ENCODE measurements at regions not wholly inside any gene's neighbourhood (a gene's known extent, or its start where the extent isn't known, plus 50 kb on each side); places are given as distances from the start of the nearest gene placed in this dataset.

- no peak for DNase-seq (ENCODE audit: low read depth)
- no peak overlapping the region for H3K4me3 ChIP-seq (ENCODE audit: low read length)
- TF ChIP-seq CTCF (conservative IDR thresholded peaks at IDR 0.05; ENCODE audit: low read length): no peak
These were observed 297.3 kb downstream of the ABCC12 start for GRCh38 chr16:47858333-47858982.

- DNase-seq (ENCODE audit: low read depth): no peak
- TF ChIP-seq CTCF (conservative IDR thresholded peaks at IDR 0.05; ENCODE audit: low read length): no peak
- no peak overlapping the region for H3K4me3 ChIP-seq (ENCODE audit: low read length)
These were observed 300.4 kb downstream of the ABCC12 start for GRCh38 chr16:47855431-47855830.

GRCh38 chr16:47854737-47855136, 301.1 kb downstream of the ABCC12 start:
- H3K4me3 ChIP-seq (ENCODE audit: low read length): no peak overlapping the region
- no peak for TF ChIP-seq CTCF (conservative IDR thresholded peaks at IDR 0.05; ENCODE audit: low read length)
- no peak for DNase-seq (ENCODE audit: low read depth)

GRCh38 chr16:47852991-47853390, 302.8 kb downstream of the ABCC12 start:
- DNase-seq (ENCODE audit: low read depth): no peak
- H3K4me3 ChIP-seq (ENCODE audit: low read length): no peak overlapping the region
- no peak for TF ChIP-seq CTCF (conservative IDR thresholded peaks at IDR 0.05; ENCODE audit: low read length)

- no peak for TF ChIP-seq CTCF (conservative IDR thresholded peaks at IDR 0.05; ENCODE audit: low read length)
- DNase-seq (ENCODE audit: low read depth): no peak
These were observed 304.6 kb downstream of the ABCC12 start for GRCh38 chr16:47851146-47851545.

GRCh38 chr16:47849736-47850135, 306.1 kb downstream of the ABCC12 start:
- DNase-seq (ENCODE audit: low read depth): no peak
- TF ChIP-seq CTCF (conservative IDR thresholded peaks at IDR 0.05; ENCODE audit: low read length): no peak
- no peak overlapping the region for H3K4me3 ChIP-seq (ENCODE audit: low read length)

More at GRCh38 chr16:47851146-47851545, 304.6 kb downstream of the ABCC12 start:
- no peak overlapping the region for H3K4me3 ChIP-seq (ENCODE audit: low read length)

- H3K4me3 ChIP-seq (ENCODE audit: low read length): no peak overlapping the region
- TF ChIP-seq CTCF (conservative IDR thresholded peaks at IDR 0.05; ENCODE audit: low read length): no peak
- DNase-seq (ENCODE audit: low read depth): peak; percentile 25
These were observed 307.2 kb downstream of the ABCC12 start for GRCh38 chr16:47848421-47849109.

Data from AG10803 (cell line).